Heart left ventricle (tissue), 16 donors: ENCODE measurements at regions not wholly inside any gene's neighbourhood (a gene's known extent, or its start where the extent isn't known, plus 50 kb on each side); places are given as distances from the start of the nearest gene placed in this dataset.

Experiments used
- ATAC-seq, 4 donors: fragments of 200-7000 bp; cut with Tn5 transposase; one replicate each; pipeline ENCODE4 v1.9.1; 2020 to 2022; ENCODE audit warnings: moderate library complexity in 4 of 4, mild to moderate bottlenecking in 3 of 4, moderate number of reproducible peaks in 1 of 4
- DNase-seq, 5 donors: peaks; one replicate each; pipeline ENCODE4 v3.0.0-alpha.2; 2020
- H3K27ac ChIP-seq, 12 donors: fragments of 200-600 bp; sonication (generic) in 4 of 12; one replicate each; pipeline versions ENCODE4 v1.5.0 to v1.8.0; 2016 to 2022; ENCODE audit warnings: mild to moderate bottlenecking in 2 of 12
- H3K27me3 ChIP-seq, 9 donors: fragments of 200-600 bp; sonication (generic) in 2 of 9; one replicate each; pipeline versions ENCODE4 v1.5.1 to v1.8.0; 2016 to 2022; ENCODE audit warnings: mild to moderate bottlenecking in 3 of 9
- H3K36me3 ChIP-seq, 9 donors: fragments of 200-600 bp; sonication (generic) in 2 of 9; one replicate each; pipeline versions ENCODE4 v1.5.0 to v1.8.0; 2018 to 2022; ENCODE audit warnings: mild to moderate bottlenecking in 2 of 9
- H3K4me1 ChIP-seq, 12 donors: fragments of 200-600 bp; sonication (generic) in 4 of 12; one replicate each; pipeline versions ENCODE4 v1.5.0 to v1.8.0; 2016 to 2022; ENCODE audit warnings: mild to moderate bottlenecking in 3 of 12
- H3K4me3 ChIP-seq, 12 donors: fragments of 200-600 bp; sonication (generic) in 4 of 12; one replicate each; pipeline versions ENCODE4 v1.5.0 to v1.8.0; 2017 to 2022; ENCODE audit warnings: mild to moderate bottlenecking in 9 of 12, moderate library complexity in 4 of 12
- H3K9me3 ChIP-seq, 12 donors: fragments of 200-600 bp; sonication (generic) in 4 of 12; one replicate each; pipeline versions ENCODE4 v1.5.0 to v1.8.0; 2016 to 2022; ENCODE audit warnings: mild to moderate bottlenecking in 1 of 12
- CTCF ChIP-seq, 12 donors: fragments of 200-600 bp; sonication (generic) in 4 of 12; IDR thresholded peaks; one replicate each; pipeline versions ENCODE4 v1.5.0 to v1.8.0; 2018 to 2022; ENCODE audit warnings: antibody characterized with exemption in 12 of 12, mild to moderate bottlenecking in 5 of 12
- POLR2A ChIP-seq, 2 donors: fragments of 450-650 bp; IDR thresholded peaks; one replicate each; pipeline ENCODE4 v1.6.1; 2017; ENCODE audit warnings: antibody characterized with exemption in 2 of 2, mild to moderate bottlenecking in 2 of 2, moderate library complexity in 2 of 2
- WGBS, 4 donors: extraction: QIAGEN DNeasy Blood & Tissue Kit in 2 of 4; methylation state at CpG; one replicate each; pipeline versions ENCODE4 v1.1.5 to v1.1.7; 2013 to 2018; 5-methylcytosine and 5-hydroxymethylcytosine counted together
- intact Hi-C, 10 donors: fragments of 100-400 bp; cut with DNase I; formaldehyde crosslinking; loops; one replicate each; pipeline versions ENCODE4 v1.11.1 to v1.14.2; 2022
- donor health status: ischemic (EF 13 %, LVEDD 7.1; RV severe dilation, severe dysfunction).
- donor health status: healthy with polysubstance abuse.
- donor health status: DM: no; HTN: yes; CAD: no.
- donor health status: DM: no; HTN: no; CAD: no.
- donor health status: ischemic (EF 25% LVEDD 6.9; RV normal size, moderate dysfunction).
- donor health status: ischemic (EF 25% LVEDD 5.7; RV mildly dilated, moderate dysfunction).
- donor health status: healthy.
- donor health status: DM: yes; HTN: yes; CAD: no.
- donor health status: ischemic (EF 35%, LVEDD 5.7; RV mildly dilated, moderate dysfunction).
- donor health status: nonischemic (EF 11% LVEDD 7.7; RV severe dilation, severe dysfunction).
- donor health status: DM: yes; HTN: yes; CAD: no.
- donor health status: PGD.
- donor health status: ischemic (EF 29% LVEDD 5.4; RV normal size, mild dysfunction).
- donor health status: nonischemic (EF 23%, LVEDD 6.1; RV moderate dilation, normal function).

- Histone ChIP-seq H3K27me3 (no peaks in the 10 kb centered on the region), H3K27ac (no peak overlapping the region), H3K9me3 (peaks cover 0 to 2% (median 0%) of the 10 kb centered on the region in 12 donors), H3K36me3 (no peaks in the 10 kb centered on the region), H3K4me1 (no peaks in the 10 kb centered on the region), H3K4me3 (no peak overlapping the region)
- no peak for ATAC-seq
- intact Hi-C loops: no loop called here
- 76 to 90% (median 81%) methylated on average over 2 of the region's 2 CpGs for WGBS, 4 donors
- DNase-seq: no peak
- TF ChIP-seq POLR2A (IDR thresholded peaks at IDR 0.05) (no peak), CTCF (IDR thresholded peaks at IDR 0.05) (no peak)
Measured at GRCh38 chr2:209094221-209094620, 329.6 kb upstream of the MAP2 start.

- intact Hi-C loops: no loop called here
- TF ChIP-seq CTCF (IDR thresholded peaks at IDR 0.05) (no peak), POLR2A (IDR thresholded peaks at IDR 0.05) (no peak)
- no peak for DNase-seq
- Histone ChIP-seq H3K4me1 (no peaks in the 10 kb centered on the region), H3K4me3 (no peak overlapping the region), H3K27ac (no peak overlapping the region), H3K27me3 (no peaks in the 10 kb centered on the region), H3K9me3 (peaks cover 0 to 2% (median 0%) of the 10 kb centered on the region in 12 donors), H3K36me3 (no peaks in the 10 kb centered on the region)
- 64 to 74% (median 70%) methylated on average over 2 of the region's 2 CpGs for WGBS, 4 donors
- no peak for ATAC-seq
Measured at GRCh38 chr2:209095432-209095831, 328.4 kb upstream of the MAP2 start.

DNA sequence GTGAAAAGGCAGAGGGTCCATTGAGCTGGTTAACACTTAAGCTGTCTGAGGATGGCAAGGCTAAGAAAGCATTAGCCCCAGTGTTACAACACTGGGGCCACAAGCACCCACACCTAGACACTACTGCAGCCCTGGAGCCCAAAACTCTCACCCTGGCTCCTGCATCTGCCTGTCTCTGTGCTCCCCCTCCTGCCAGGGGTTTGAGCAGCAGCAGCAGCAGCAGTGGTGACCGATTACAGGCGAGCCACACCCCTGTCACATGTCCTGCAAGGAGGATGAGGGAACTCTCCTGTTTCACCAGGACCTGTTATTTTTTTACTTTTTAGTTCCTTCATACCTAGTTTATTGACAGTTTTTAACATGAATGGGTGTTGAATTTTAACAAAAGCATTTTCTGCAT, 326.7 kb upstream of the MAP2 start:
- ATAC-seq: no peak
- H3K27me3 ChIP-seq: no peaks in the 10 kb centered on the region
- WGBS, 4 donors: 54 to 55% (median 55%) methylated on average over 2 of the region's 2 CpGs
- intact Hi-C loops: no loop called here
- peaks cover 0 to 2% (median 0%) of the 10 kb centered on the region in 12 donors for H3K9me3 ChIP-seq
- no peak for TF ChIP-seq POLR2A (IDR thresholded peaks at IDR 0.05)
- DNase-seq: no peak
- H3K4me3 ChIP-seq: no peak overlapping the region
- H3K36me3 ChIP-seq: no peaks in the 10 kb centered on the region
- H3K4me1 ChIP-seq: no peaks in the 10 kb centered on the region
- no peak overlapping the region for H3K27ac ChIP-seq

GRCh38 chr2:209102319-209102718, 321.5 kb upstream of the MAP2 start:
- Histone ChIP-seq H3K27ac (no peak overlapping the region), H3K27me3 (no peaks in the 10 kb centered on the region), H3K9me3 (peaks cover 0 to 16% (median 0%) of the 10 kb centered on the region in 12 donors), H3K4me1 (no peaks in the 10 kb centered on the region), H3K36me3 (no peaks in the 10 kb centered on the region), H3K4me3 (no peak overlapping the region)
- no peak for TF ChIP-seq CTCF (IDR thresholded peaks at IDR 0.05)
- no peak for TF ChIP-seq POLR2A (IDR thresholded peaks at IDR 0.05)
- no peak for ATAC-seq
- intact Hi-C loops: no loop called here
- 60 to 71% (median 68%) methylated on average over 2 of the region's 2 CpGs for WGBS, 4 donors
- DNase-seq: no peak

DNA sequence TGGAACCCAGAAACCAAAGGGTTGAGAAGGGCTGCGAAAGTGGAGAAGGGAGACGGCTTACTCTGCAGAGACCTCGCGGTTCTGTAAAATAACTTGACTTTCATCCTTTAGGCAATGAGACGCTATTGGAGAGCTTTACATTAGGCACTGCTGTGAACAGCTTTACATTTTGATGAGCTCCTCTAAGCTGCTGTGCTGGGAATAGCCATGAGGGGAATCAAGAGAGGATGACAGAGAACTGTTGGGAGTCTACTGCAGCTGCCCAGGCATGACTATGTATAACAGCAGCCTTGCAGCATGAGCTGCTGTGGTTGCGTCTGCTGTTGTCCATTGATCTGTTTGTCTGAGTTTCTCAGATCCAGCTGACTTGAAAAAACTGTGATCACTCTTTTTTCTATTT, 310.8 kb upstream of the MAP2 start:
- WGBS, 4 donors: 83 to 86% (median 85%) methylated on average over 6 of the region's 6 CpGs
- Histone ChIP-seq H3K36me3 (no peaks in the 10 kb centered on the region), H3K4me3 (no peak overlapping the region), H3K27me3 (no peaks in the 10 kb centered on the region), H3K4me1 (no peaks in the 10 kb centered on the region), H3K27ac (no peak overlapping the region), H3K9me3 (peaks cover 0 to 6% (median 0%) of the 10 kb centered on the region in 12 donors)
- intact Hi-C loops: no loop called here
- ATAC-seq: no peak
- no peak for TF ChIP-seq POLR2A (IDR thresholded peaks at IDR 0.05)
- TF ChIP-seq CTCF (IDR thresholded peaks at IDR 0.05): no peak
- DNase-seq: no peak
